ENCODE measurements at regions not wholly inside any gene's neighbourhood (a gene's known extent, or its start where the extent isn't known, plus 50 kb on each side); places are given as distances from the start of the nearest gene placed in this dataset.

GRCh38 chr4:129994715-129995114 lies 898.8 kb downstream of the C4orf33 start:
- intact Hi-C loops (cut with DNase I, micrococcal nuclease), result no loop called here
- Mint-ChIP-seq H3K27me3 (no peaks in the 10 kb centered on the region), H3K4me3 (no peak overlapping the region), H3K36me3 (ENCODE audit: low read depth) (no peaks in the 10 kb centered on the region), H3K4me1 (ENCODE audit: low read depth) (no peaks in the 10 kb centered on the region), H3K9me3 (peaks cover 3% of the 10 kb centered on the region), H3K27ac (no peak overlapping the region)
- CTCF ChIA-PET, result no interaction called here
- H3K36me3 ChIP-seq (ENCODE audit: insufficient read depth, low read length), result no peaks in the 10 kb centered on the region
- H3K27ac ChIP-seq (ENCODE audit: low read depth in 1 of 2, low read length in 2 of 2), result no peak overlapping the region
- POLR2A ChIA-PET, result no interaction called here
- DNase-seq (no peak), ATAC-seq (ENCODE audit: poor library complexity) (no peak)
- no peak overlapping the region for H3K4me3 ChIP-seq (ENCODE audit: low read length)
- H3K9me3 ChIP-seq (ENCODE audit: control insufficient read depth in 1 of 2, insufficient read depth in 1 of 2, low read length in 2 of 2), result no peaks in the 10 kb centered on the region
- no peak for TF ChIP-seq CTCF (IDR thresholded peaks at IDR 0.05)
- H3K27me3 ChIP-seq (ENCODE audit: control insufficient read depth in 1 of 2, insufficient read depth in 2 of 2, low read length in 2 of 2), result no peaks in the 10 kb centered on the region
- no peaks in the 10 kb centered on the region for H3K4me1 ChIP-seq (ENCODE audit: insufficient read depth, low read length)

- Histone ChIP-seq H3K9me3 (ENCODE audit: control insufficient read depth in 1 of 2, insufficient read depth in 1 of 2, low read length in 2 of 2) (no peaks in the 10 kb centered on the region), H3K36me3 (ENCODE audit: insufficient read depth, low read length) (no peaks in the 10 kb centered on the region), H3K4me3 (ENCODE audit: low read length) (no peak overlapping the region), H3K4me1 (ENCODE audit: insufficient read depth, low read length) (no peaks in the 10 kb centered on the region), H3K27me3 (ENCODE audit: control insufficient read depth in 1 of 2, insufficient read depth in 2 of 2, low read length in 2 of 2) (no peaks in the 10 kb centered on the region), H3K27ac (ENCODE audit: low read depth in 1 of 2, low read length in 2 of 2) (no peak overlapping the region)
- Mint-ChIP-seq H3K4me1 (ENCODE audit: low read depth) (no peaks in the 10 kb centered on the region), H3K36me3 (ENCODE audit: low read depth) (no peaks in the 10 kb centered on the region), H3K27ac (no peak overlapping the region), H3K4me3 (no peak overlapping the region), H3K27me3 (no peaks in the 10 kb centered on the region), H3K9me3 (peaks cover 7% of the 10 kb centered on the region)
- DNase-seq (no peak), ATAC-seq (ENCODE audit: poor library complexity) (no peak)
- no peak for TF ChIP-seq CTCF (IDR thresholded peaks at IDR 0.05)
- intact Hi-C loops (cut with DNase I, micrococcal nuclease), result no loop called here
- ChIA-PET POLR2A (no interaction called here), CTCF (no interaction called here)
Observed at GRCh38 chr4:129998436-129999150, 902.6 kb downstream of the C4orf33 start.

- Histone ChIP-seq H3K36me3 (ENCODE audit: insufficient read depth, low read length) (no peaks in the 10 kb centered on the region), H3K27ac (ENCODE audit: low read depth in 1 of 2, low read length in 2 of 2) (no peak overlapping the region), H3K4me1 (ENCODE audit: insufficient read depth, low read length) (no peaks in the 10 kb centered on the region), H3K27me3 (ENCODE audit: control insufficient read depth in 1 of 2, insufficient read depth in 2 of 2, low read length in 2 of 2) (no peaks in the 10 kb centered on the region), H3K9me3 (ENCODE audit: control insufficient read depth in 1 of 2, insufficient read depth in 1 of 2, low read length in 2 of 2) (no peaks in the 10 kb centered on the region), H3K4me3 (ENCODE audit: low read length) (no peak overlapping the region)
- POLR2A ChIA-PET, result no interaction called here
- no peak for TF ChIP-seq CTCF (IDR thresholded peaks at IDR 0.05)
- Mint-ChIP-seq H3K9me3 (peaks cover 7% of the 10 kb centered on the region), H3K36me3 (ENCODE audit: low read depth) (no peaks in the 10 kb centered on the region), H3K27me3 (no peaks in the 10 kb centered on the region), H3K4me1 (ENCODE audit: low read depth) (no peaks in the 10 kb centered on the region), H3K4me3 (no peak overlapping the region), H3K27ac (no peak overlapping the region)
- CTCF ChIA-PET, result no interaction called here
- intact Hi-C loops (cut with DNase I, micrococcal nuclease), result no loop called here
- ATAC-seq (ENCODE audit: poor library complexity) (no peak), DNase-seq (no peak)
Observed at GRCh38 chr4:129999156-129999555, 903.2 kb downstream of the C4orf33 start.

Data from CD4-positive, alpha-beta T cell (primary cell).